Progenitor cell of endocrine pancreas (in vitro differentiated cells): ENCODE measurements at regions not wholly inside any gene's neighbourhood (a gene's known extent, or its start where the extent isn't known, plus 50 kb on each side); places are given as distances from the start of the nearest gene placed in this dataset.

Source experiments
- DNase-seq: peaks from one replicate; pipeline ENCODE4 v3.0.0; 2021; ENCODE audit warnings: low spot score; ENCODE audit not compliant: unreplicated experiment
- H3K27ac Mint-ChIP-seq: 2 replicates; pipeline ENCODE4 v1.8.0; 2021; ENCODE audit warnings: mild to moderate bottlenecking, moderate library complexity, mixed read lengths
- H3K27me3 Mint-ChIP-seq: 2 replicates; pipeline ENCODE4 v1.8.0; 2021; ENCODE audit warnings: mixed read lengths
- H3K36me3 Mint-ChIP-seq: 2 replicates; pipeline ENCODE4 v1.8.0; 2022; ENCODE audit warnings: mixed read lengths; ENCODE audit not compliant: insufficient read depth
- H3K4me1 Mint-ChIP-seq: 2 replicates; pipeline ENCODE4 v1.8.0; 2021; ENCODE audit warnings: low read depth, mixed read lengths
- H3K4me3 Mint-ChIP-seq: 2 replicates; pipeline ENCODE4 v1.8.0; 2021; ENCODE audit warnings: low read depth, mild to moderate bottlenecking, moderate library complexity, mixed read lengths
- H3K9me3 Mint-ChIP-seq: 2 replicates; pipeline ENCODE4 v1.8.0; 2021; ENCODE audit warnings: low read depth, mixed read lengths
- TF ChIP-seq, protein P1 (sequence below): fragments of 200-600 bp; sonication (generic); IDR thresholded peaks from one replicate; pipeline ENCODE4 v1.5.0; 2021; ENCODE audit warnings: antibody characterized with exemption, mild to moderate bottlenecking; ENCODE audit not compliant: unreplicated experiment

DNA sequence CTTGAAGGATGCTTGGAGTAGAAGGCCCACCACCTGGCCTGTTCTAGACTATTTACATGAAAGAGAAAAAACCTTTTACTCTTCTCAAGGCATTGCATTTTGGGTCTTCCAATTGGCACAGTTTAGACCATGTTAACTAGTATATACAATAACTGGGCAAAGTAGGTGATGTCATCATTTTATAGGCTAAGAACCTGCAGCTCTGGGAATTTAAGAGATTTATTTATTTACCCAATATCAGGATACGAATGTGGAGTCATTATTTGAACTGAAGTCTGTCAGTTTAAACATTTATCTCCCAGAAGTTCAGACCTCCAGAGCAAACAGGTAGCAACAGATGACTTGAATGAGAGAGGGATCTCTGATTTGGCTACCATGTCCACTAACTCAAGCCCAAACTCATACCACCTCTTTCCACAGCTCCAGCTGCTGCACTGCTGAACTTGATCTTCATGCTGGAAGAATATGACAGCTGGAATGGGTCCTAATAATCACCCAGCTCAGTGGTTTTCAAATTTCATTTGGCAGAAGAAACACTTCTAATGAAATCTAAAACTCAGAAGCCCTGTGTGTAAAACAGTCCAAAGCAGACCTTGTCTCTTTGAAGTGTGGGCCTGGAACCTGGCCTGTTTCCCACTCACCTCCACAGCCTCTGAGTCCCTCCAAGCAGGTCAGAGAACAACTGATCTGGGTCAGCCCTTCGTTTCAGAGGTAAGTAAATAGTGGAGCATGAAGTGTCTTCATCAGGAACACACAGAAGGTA lies 179.2 kb downstream of the EMP1 start:
- no peak overlapping the region for H3K27ac Mint-ChIP-seq
- DNase-seq: no peak
- H3K27me3 Mint-ChIP-seq: peaks cover 36% of the 10 kb centered on the region

DNA sequence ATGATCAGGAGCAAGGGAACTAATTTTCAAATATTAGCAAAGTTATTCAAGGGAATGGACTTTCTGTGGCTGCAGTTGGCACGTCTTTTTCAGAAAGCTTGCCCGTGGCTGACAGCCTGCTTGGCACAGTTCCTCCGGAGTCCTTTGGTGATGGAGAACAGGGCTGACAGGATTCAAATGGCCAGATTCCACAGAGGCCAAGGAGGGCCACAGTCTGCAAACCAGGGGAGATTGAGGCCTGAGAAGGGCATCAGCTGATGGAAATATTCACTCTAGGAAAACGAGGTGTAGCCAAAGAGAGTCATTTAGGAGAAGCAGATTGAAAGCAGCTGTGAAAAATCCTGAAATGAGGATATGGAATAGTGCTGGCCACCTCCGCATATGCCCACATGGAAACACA lies 178.3 kb downstream of the EMP1 start:
- TF ChIP-seq, protein P1, sequence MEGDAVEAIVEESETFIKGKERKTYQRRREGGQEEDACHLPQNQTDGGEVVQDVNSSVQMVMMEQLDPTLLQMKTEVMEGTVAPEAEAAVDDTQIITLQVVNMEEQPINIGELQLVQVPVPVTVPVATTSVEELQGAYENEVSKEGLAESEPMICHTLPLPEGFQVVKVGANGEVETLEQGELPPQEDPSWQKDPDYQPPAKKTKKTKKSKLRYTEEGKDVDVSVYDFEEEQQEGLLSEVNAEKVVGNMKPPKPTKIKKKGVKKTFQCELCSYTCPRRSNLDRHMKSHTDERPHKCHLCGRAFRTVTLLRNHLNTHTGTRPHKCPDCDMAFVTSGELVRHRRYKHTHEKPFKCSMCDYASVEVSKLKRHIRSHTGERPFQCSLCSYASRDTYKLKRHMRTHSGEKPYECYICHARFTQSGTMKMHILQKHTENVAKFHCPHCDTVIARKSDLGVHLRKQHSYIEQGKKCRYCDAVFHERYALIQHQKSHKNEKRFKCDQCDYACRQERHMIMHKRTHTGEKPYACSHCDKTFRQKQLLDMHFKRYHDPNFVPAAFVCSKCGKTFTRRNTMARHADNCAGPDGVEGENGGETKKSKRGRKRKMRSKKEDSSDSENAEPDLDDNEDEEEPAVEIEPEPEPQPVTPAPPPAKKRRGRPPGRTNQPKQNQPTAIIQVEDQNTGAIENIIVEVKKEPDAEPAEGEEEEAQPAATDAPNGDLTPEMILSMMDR: no peak
- Mint-ChIP-seq H3K9me3 (peaks cover 4% of the 10 kb centered on the region), H3K36me3 (no peaks in the 10 kb centered on the region), H3K4me1 (peaks cover 13% of the 10 kb centered on the region), H3K4me3 (no peak overlapping the region), H3K27ac (no peak overlapping the region), H3K27me3 (peaks cover 28% of the 10 kb centered on the region)
- no peak for DNase-seq

More for the DNA sequence above, 179.2 kb downstream of the EMP1 start:
- Mint-ChIP-seq H3K4me3 (no peak overlapping the region), H3K4me1 (peaks cover 7% of the 10 kb centered on the region), H3K9me3 (peaks cover 4% of the 10 kb centered on the region), H3K36me3 (no peaks in the 10 kb centered on the region)
- TF ChIP-seq, protein P1: no peak

GRCh38 chr12:13373803-13374202 lies 177.3 kb downstream of the EMP1 start:
- peaks cover 22% of the 10 kb centered on the region for H3K4me1 Mint-ChIP-seq
- peaks cover 4% of the 10 kb centered on the region for H3K9me3 Mint-ChIP-seq

GRCh38 chr12:13373131-13373530 lies 176.6 kb downstream of the EMP1 start:
- no peaks in the 10 kb centered on the region for H3K36me3 Mint-ChIP-seq
- peaks cover 24% of the 10 kb centered on the region for H3K27me3 Mint-ChIP-seq
- peaks cover 4% of the 10 kb centered on the region for H3K9me3 Mint-ChIP-seq
- no peak for DNase-seq
- TF ChIP-seq, protein P1: no peak
- no peak overlapping the region for H3K4me3 Mint-ChIP-seq
- peaks cover 27% of the 10 kb centered on the region for H3K4me1 Mint-ChIP-seq
- no peak overlapping the region for H3K27ac Mint-ChIP-seq

More at GRCh38 chr12:13373803-13374202, 177.3 kb downstream of the EMP1 start:
- DNase-seq: no peak
- Mint-ChIP-seq H3K27ac (no peak overlapping the region), H3K36me3 (no peaks in the 10 kb centered on the region), H3K4me3 (no peak overlapping the region), H3K27me3 (peaks cover 28% of the 10 kb centered on the region)
- TF ChIP-seq, protein P1: no peak

DNA sequence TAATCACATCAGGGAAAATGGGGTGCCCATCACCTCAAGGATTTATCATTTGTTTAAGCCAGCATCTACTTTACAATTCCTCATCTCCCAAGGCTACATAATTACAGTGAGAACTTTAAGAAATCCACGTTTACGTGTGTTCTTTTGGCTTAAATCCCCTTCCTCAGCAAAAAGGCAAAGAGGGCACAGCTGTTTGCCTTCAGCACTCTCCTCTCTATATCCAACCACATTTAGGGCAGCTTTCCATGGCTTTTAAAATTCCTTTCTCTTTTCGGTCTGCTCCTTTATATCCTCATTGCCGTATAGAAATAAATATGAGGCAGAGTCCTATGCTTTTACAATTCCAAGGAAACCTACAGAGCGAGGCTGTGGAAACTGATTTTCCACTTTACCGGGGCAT lies 175.9 kb downstream of the EMP1 start:
- Mint-ChIP-seq H3K27ac (no peak overlapping the region), H3K36me3 (no peaks in the 10 kb centered on the region), H3K4me3 (no peak overlapping the region), H3K27me3 (peaks cover 28% of the 10 kb centered on the region), H3K9me3 (no peaks in the 10 kb centered on the region), H3K4me1 (peaks cover 31% of the 10 kb centered on the region)
- no peak for DNase-seq
- TF ChIP-seq, protein P1: no peak
